Ascending aorta (tissue), 2 donors: ENCODE measurements at regions not wholly inside any gene's neighbourhood (a gene's known extent, or its start where the extent isn't known, plus 50 kb on each side); places are given as distances from the start of the nearest gene placed in this dataset.

Experiments
- DNase-seq, 2 donors: peaks; one replicate each; pipeline ENCODE4 v3.0.0-alpha.2; 2019; ENCODE audit warnings: low spot score in 2 of 2
- H3K27ac ChIP-seq, 2 donors: fragments of 200-600 bp; sonication (generic); one replicate each; pipeline ENCODE4 v1.5.1; 2016 to 2017; ENCODE audit warnings: mild to moderate bottlenecking in 1 of 2
- H3K27me3 ChIP-seq: fragments of 200-600 bp; sonication (generic); one replicate; pipeline ENCODE4 v1.5.1; 2017
- H3K36me3 ChIP-seq, 2 donors: fragments of 200-600 bp; sonication (generic); one replicate each; pipeline ENCODE4 v1.5.1; 2016
- H3K4me1 ChIP-seq, 2 donors: fragments of 200-600 bp; sonication (generic); one replicate each; pipeline ENCODE4 v1.5.1; 2016 to 2017; ENCODE audit warnings: mild to moderate bottlenecking in 1 of 2
- H3K4me3 ChIP-seq, 2 donors: fragments of 200-600 bp; sonication (generic); one replicate each; pipeline ENCODE4 v1.5.1; 2016 to 2017; ENCODE audit warnings: mild to moderate bottlenecking in 1 of 2
- H3K9me3 ChIP-seq, 2 donors: fragments of 200-600 bp; sonication (generic); one replicate each; pipeline ENCODE4 v1.5.1; 2016
- CTCF ChIP-seq, 3 experiments: fragments of 200-600 bp in 2 of 3; fragments of 450-650 bp in 1 of 3; sonication (generic) in 2 of 3; IDR thresholded peaks; one replicate each; pipeline ENCODE4 v1.5.1; 2016 to 2019; ENCODE audit warnings: antibody characterized with exemption in 3 of 3, mild to moderate bottlenecking in 1 of 3, moderate library complexity in 1 of 3
- intact Hi-C: fragments of 100-400 bp; cut with DNase I; formaldehyde crosslinking; loops from one replicate; pipeline ENCODE4 v1.15.1; 2023

DNA sequence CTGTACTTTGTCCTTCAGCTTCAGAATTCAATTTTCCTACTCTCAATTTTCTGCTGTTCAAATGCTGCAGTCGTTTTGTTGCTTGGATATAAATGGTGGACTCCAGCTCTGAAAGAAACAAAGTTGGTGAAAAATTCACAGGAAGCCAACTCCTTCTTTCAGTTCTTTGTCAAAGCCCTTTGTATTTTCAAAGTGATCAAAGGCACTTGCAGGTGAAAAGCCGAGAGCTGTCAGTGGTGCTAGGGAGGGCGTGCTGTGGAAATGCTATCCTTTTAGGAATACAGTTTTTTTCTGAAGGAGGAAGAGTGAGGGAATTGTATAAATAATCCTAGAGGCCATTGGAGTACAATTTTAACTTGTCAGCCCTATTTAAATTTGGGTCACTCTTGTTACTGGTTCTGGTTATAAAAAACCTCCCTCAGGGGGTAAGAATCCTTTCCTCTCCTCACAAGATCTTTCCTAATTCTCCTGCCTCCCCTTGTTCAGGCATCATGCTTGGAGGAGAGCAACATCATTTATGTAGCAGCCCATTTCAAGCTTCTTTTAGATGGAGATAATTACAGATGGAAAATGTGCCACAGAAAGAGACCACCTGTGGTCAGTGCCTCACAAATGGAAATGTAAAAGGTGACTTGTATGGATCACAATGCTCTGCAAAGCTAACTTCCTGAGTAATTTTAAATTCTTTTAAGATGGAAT lies 62.5 kb upstream of the GHR start:
- DNase-seq = no peak
- H3K27ac ChIP-seq = no peak overlapping the region
- no peaks in the 10 kb centered on the region for H3K36me3 ChIP-seq
- no peak for TF ChIP-seq CTCF (IDR thresholded peaks at IDR 0.05)
- no peaks in the 10 kb centered on the region for H3K4me1 ChIP-seq
- intact Hi-C loops = no loop called here
- no peak overlapping the region for H3K4me3 ChIP-seq
- no peaks in the 10 kb centered on the region for H3K9me3 ChIP-seq
- H3K27me3 ChIP-seq = no peaks in the 10 kb centered on the region

DNA sequence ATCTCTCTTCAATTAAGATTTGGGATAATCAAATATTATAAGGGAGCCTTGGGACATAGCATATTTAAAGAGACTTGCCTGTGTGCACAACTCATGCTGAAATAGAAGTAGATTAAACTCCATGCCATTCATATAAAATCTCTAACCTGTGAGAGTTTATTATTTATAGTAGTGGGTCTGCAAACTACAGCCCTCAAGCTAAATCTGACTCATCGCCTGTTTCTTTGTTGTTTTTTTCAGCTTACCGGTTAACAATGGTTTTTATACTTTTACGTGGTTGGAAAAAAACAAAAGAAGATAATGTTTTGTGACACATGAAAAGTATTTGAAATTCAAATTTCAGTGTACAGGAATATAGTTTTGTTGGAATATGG lies 61.9 kb upstream of the GHR start:
- Histone ChIP-seq H3K4me3 (no peak overlapping the region), H3K36me3 (no peaks in the 10 kb centered on the region), H3K27me3 (no peaks in the 10 kb centered on the region), H3K9me3 (no peaks in the 10 kb centered on the region), H3K27ac (no peak overlapping the region), H3K4me1 (no peaks in the 10 kb centered on the region)
- TF ChIP-seq CTCF (IDR thresholded peaks at IDR 0.05) = no peak
- DNase-seq = no peak
- intact Hi-C loops = no loop called here

DNA sequence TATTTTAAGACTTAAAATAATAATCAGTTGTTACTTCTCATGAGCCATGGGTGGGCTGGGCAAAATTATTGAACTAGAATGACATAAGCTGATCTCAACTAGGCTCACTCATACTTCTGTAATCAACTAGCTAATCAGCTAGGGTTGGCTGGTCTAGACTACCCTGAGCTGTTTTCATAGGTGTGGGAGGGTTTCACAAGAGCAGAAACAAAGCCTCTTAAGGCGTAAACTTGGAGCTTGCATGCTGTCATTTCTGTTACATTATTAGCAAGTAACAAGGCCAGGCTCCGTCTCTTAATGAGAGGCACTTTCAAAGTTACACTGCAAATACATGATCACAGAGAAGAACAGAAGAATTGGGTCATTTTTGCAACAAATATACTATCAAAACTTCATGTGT lies 57.2 kb upstream of the GHR start:
- H3K4me3 ChIP-seq = no peak overlapping the region
- no peaks in the 10 kb centered on the region for H3K36me3 ChIP-seq
- intact Hi-C loops = no loop called here
- H3K27me3 ChIP-seq = no peaks in the 10 kb centered on the region
- no peak overlapping the region for H3K27ac ChIP-seq
- no peak for TF ChIP-seq CTCF (IDR thresholded peaks at IDR 0.05)
- no peak for DNase-seq
- no peaks in the 10 kb centered on the region for H3K9me3 ChIP-seq
- H3K4me1 ChIP-seq = no peaks in the 10 kb centered on the region
